BLaER1 treated with 17β-estradiol and CSF1 and Interleukin-3, amounts not matched to agents 10 nM and 100 nM (cell line): ENCODE measurements at regions not wholly inside any gene's neighbourhood (a gene's known extent, or its start where the extent isn't known, plus 50 kb on each side); places are given as distances from the start of the nearest gene placed in this dataset.

Experiments used
- H3K27ac ChIP-seq, 11 experiments: shearing (Covaris generic); formaldehyde crosslinking; 2 replicates each; pipeline ENCODE4 v1.8.1; 2022
- H3K27me3 ChIP-seq, 11 experiments: shearing (Covaris generic); formaldehyde crosslinking; 2 replicates each; pipeline ENCODE4 v1.8.1; 2022
- H3K36me3 ChIP-seq, 11 experiments: shearing (Covaris generic); formaldehyde crosslinking; 2 replicates each; pipeline ENCODE4 v1.8.1; 2022
- H3K4me1 ChIP-seq, 10 experiments: shearing (Covaris generic); formaldehyde crosslinking; 2 replicates each; pipeline ENCODE4 v1.8.1; 2022
- H3K4me2 ChIP-seq, 11 experiments: shearing (Covaris generic); formaldehyde crosslinking; 2 replicates each; pipeline ENCODE4 v1.8.1; 2022
- H3K4me3 ChIP-seq, 10 experiments: shearing (Covaris generic); formaldehyde crosslinking; 2 replicates each; pipeline ENCODE4 v1.8.1; 2022
- H3K9ac ChIP-seq, 11 experiments: shearing (Covaris generic); formaldehyde crosslinking; 2 replicates each; pipeline ENCODE4 v1.8.1; 2022
- H3K9me3 ChIP-seq, 11 experiments: shearing (Covaris generic); formaldehyde crosslinking; replicated peaks in 1 of 11; 2 replicates each; pipeline ENCODE4 v1.8.1; 2022
- H4K20me1 ChIP-seq, 11 experiments: shearing (Covaris generic); formaldehyde crosslinking; 2 replicates each; pipeline ENCODE4 v1.8.1; 2022
- Cebpa-rat ChIP-seq, 11 experiments: shearing (Covaris generic); IDR thresholded peaks; 2 replicates each; pipeline ENCODE4 v1.8.1; 2022

- Histone ChIP-seq H3K27me3 (no peaks in the 10 kb centered on the region), H3K4me3 (no peak overlapping the region), H3K4me1 (peaks cover 0 to 22% (median 5%) of the 10 kb centered on the region in 10 experiments; a peak in 10 of 20 replicates), H3K9ac (no peak overlapping the region), H4K20me1 (no peaks in the 10 kb centered on the region), H3K36me3 (no peaks in the 10 kb centered on the region), H3K27ac (no peak overlapping the region), H3K4me2 (no peak overlapping the region), H3K9me3 (peaks cover 0 to 14% (median 2%) of the 10 kb centered on the region in 11 experiments; a peak in 9 of 22 replicates)
- TF ChIP-seq Cebpa-rat (IDR thresholded peaks at IDR 0.05): no peak
Measured at GRCh38 chr6:137724495-137725211, 142.4 kb upstream of the TNFAIP3 start.

- H3K9me3 ChIP-seq: peaks cover 0 to 8% (median 0%) of the 10 kb centered on the region in 11 experiments; a peak in 5 of 22 replicates
- no peak overlapping the region for H3K4me3 ChIP-seq
- TF ChIP-seq Cebpa-rat (IDR thresholded peaks at IDR 0.05): no peak
- H3K9ac ChIP-seq: no peak overlapping the region
- H4K20me1 ChIP-seq: no peaks in the 10 kb centered on the region
- peaks cover 0 to 23% (median 5%) of the 10 kb centered on the region in 10 experiments; a peak in 10 of 20 replicates for H3K4me1 ChIP-seq
- H3K4me2 ChIP-seq: no peak overlapping the region
- H3K27ac ChIP-seq: no peak overlapping the region
- no peaks in the 10 kb centered on the region for H3K27me3 ChIP-seq
- no peaks in the 10 kb centered on the region for H3K36me3 ChIP-seq
Measured at GRCh38 chr6:137725949-137726348, 141.1 kb upstream of the TNFAIP3 start.

- Histone ChIP-seq H3K27me3 (no peaks in the 10 kb centered on the region), H3K4me2 (no peak overlapping the region), H3K9me3 (peaks cover 0 to 8% (median 0%) of the 10 kb centered on the region in 11 experiments; a peak in 4 of 22 replicates), H3K4me1 (peaks cover 0 to 30% (median 5%) of the 10 kb centered on the region in 10 experiments; a peak in 10 of 20 replicates), H3K4me3 (no peak overlapping the region), H3K27ac (no peak overlapping the region), H3K36me3 (no peaks in the 10 kb centered on the region), H4K20me1 (no peaks in the 10 kb centered on the region), H3K9ac (no peak overlapping the region)
- no peak for TF ChIP-seq Cebpa-rat (IDR thresholded peaks at IDR 0.05)
Measured at GRCh38 chr6:137726582-137726981, 140.5 kb upstream of the TNFAIP3 start.

- TF ChIP-seq Cebpa-rat (IDR thresholded peaks at IDR 0.05): no peak
Measured at GRCh38 chr6:137727216-137727765, 139.8 kb upstream of the TNFAIP3 start.

GRCh38 chr6:137728386-137729349 is 138.4 kb upstream of the TNFAIP3 start:
- no peaks in the 10 kb centered on the region for H3K36me3 ChIP-seq
- H3K4me2 ChIP-seq: peak overlapping the region in 2 of 11 experiments; percentile 7 to 21; a peak in 2 of 22 replicates
- no peak overlapping the region for H3K4me3 ChIP-seq
- H3K9me3 ChIP-seq: no peaks in the 10 kb centered on the region; a peak in 1 of 22 replicates
- no peak for TF ChIP-seq Cebpa-rat (IDR thresholded peaks at IDR 0.05)
- peaks cover 0 to 42% (median 5%) of the 10 kb centered on the region in 10 experiments; a peak in 7 of 20 replicates for H3K4me1 ChIP-seq
- no peaks in the 10 kb centered on the region for H4K20me1 ChIP-seq
- no peak overlapping the region for H3K9ac ChIP-seq
- H3K27ac ChIP-seq: no peak overlapping the region
- H3K27me3 ChIP-seq: no peaks in the 10 kb centered on the region

More at GRCh38 chr6:137727216-137727765, 139.8 kb upstream of the TNFAIP3 start:
- Histone ChIP-seq H3K27me3 (no peaks in the 10 kb centered on the region), H3K9ac (no peak overlapping the region), H3K27ac (no peak overlapping the region), H3K36me3 (no peaks in the 10 kb centered on the region), H3K4me1 (peaks cover 0 to 37% (median 9%) of the 10 kb centered on the region in 10 experiments; a peak in 10 of 20 replicates), H4K20me1 (no peaks in the 10 kb centered on the region), H3K4me3 (no peak overlapping the region), H3K9me3 (peaks cover 0 to 3% (median 0%) of the 10 kb centered on the region in 11 experiments; a peak in 2 of 22 replicates), H3K4me2 (no peak overlapping the region)

- Histone ChIP-seq H4K20me1 (no peaks in the 10 kb centered on the region), H3K4me3 (no peak overlapping the region), H3K36me3 (no peaks in the 10 kb centered on the region), H3K27me3 (no peaks in the 10 kb centered on the region), H3K4me2 (no peak overlapping the region), H3K9me3 (no peaks in the 10 kb centered on the region), H3K9ac (no peak overlapping the region), H3K27ac (no peak overlapping the region), H3K4me1 (peaks cover 0 to 56% (median 5%) of the 10 kb centered on the region in 10 experiments; a peak in 7 of 20 replicates)
- no peak for TF ChIP-seq Cebpa-rat (IDR thresholded peaks at IDR 0.05)
Measured at GRCh38 chr6:137729866-137730629, 137.0 kb upstream of the TNFAIP3 start.

GRCh38 chr6:137731600-137731959 is 135.5 kb upstream of the TNFAIP3 start:
- Histone ChIP-seq H3K27ac (peak overlapping the region in 1 of 11 experiments; percentile 40; a peak in 2 of 22 replicates), H3K9me3 (no peaks in the 10 kb centered on the region), H3K27me3 (no peaks in the 10 kb centered on the region), H3K36me3 (no peaks in the 10 kb centered on the region), H4K20me1 (no peaks in the 10 kb centered on the region), H3K9ac (no peak overlapping the region), H3K4me1 (peaks cover 9 to 58% (median 14%) of the 10 kb centered on the region in 10 experiments; a peak in 17 of 20 replicates), H3K4me2 (peak overlapping the region in 4 of 11 experiments; percentile 44 to 62 (median 51); a peak in 7 of 22 replicates), H3K4me3 (no peak overlapping the region)
- no peak for TF ChIP-seq Cebpa-rat (IDR thresholded peaks at IDR 0.05)

GRCh38 chr6:137731960-137732616 is 135.0 kb upstream of the TNFAIP3 start:
- Histone ChIP-seq H3K4me3 (no peak overlapping the region), H3K4me2 (peak overlapping the region in 5 of 11 experiments; percentile 32 to 62 (median 45); a peak in 10 of 22 replicates), H3K9me3 (no peaks in the 10 kb centered on the region), H4K20me1 (no peaks in the 10 kb centered on the region), H3K9ac (no peak overlapping the region), H3K27me3 (no peaks in the 10 kb centered on the region), H3K4me1 (peaks cover 11 to 58% (median 15%) of the 10 kb centered on the region in 10 experiments; a peak in 17 of 20 replicates), H3K36me3 (no peaks in the 10 kb centered on the region), H3K27ac (peak overlapping the region in 2 of 11 experiments; percentile 40 to 45; a peak in 4 of 22 replicates)
- TF ChIP-seq Cebpa-rat (IDR thresholded peaks at IDR 0.05): peak in 1 of 11 experiments; percentile 22; a peak in 1 of 22 replicates
